SU-DHL-6 (cell line): ENCODE measurements at regions not wholly inside any gene's neighbourhood (a gene's known extent, or its start where the extent isn't known, plus 50 kb on each side); places are given as distances from the start of the nearest gene placed in this dataset.

Experiments used
- EZH2phosphoT487 ChIP-seq: fragments of 200-600 bp; sonication (generic), shearing (Covaris generic); conservative IDR thresholded peaks from 2 replicates; pipeline ENCODE4 v1.6.1; 2018; ENCODE audit warnings: mild to moderate bottlenecking, antibody characterized with exemption, low read length, moderate library complexity, mixed read lengths
- TF ChIP-seq, protein P1 (sequence below): fragments of 200-600 bp; sonication (generic); IDR thresholded peaks from one replicate; pipeline ENCODE4 v1.5.1; 2017; ENCODE audit warnings: antibody characterized with exemption, mild to moderate bottlenecking, low read length, moderate library complexity; ENCODE audit not compliant: insufficient read depth, poor library complexity, severe bottlenecking

DNA sequence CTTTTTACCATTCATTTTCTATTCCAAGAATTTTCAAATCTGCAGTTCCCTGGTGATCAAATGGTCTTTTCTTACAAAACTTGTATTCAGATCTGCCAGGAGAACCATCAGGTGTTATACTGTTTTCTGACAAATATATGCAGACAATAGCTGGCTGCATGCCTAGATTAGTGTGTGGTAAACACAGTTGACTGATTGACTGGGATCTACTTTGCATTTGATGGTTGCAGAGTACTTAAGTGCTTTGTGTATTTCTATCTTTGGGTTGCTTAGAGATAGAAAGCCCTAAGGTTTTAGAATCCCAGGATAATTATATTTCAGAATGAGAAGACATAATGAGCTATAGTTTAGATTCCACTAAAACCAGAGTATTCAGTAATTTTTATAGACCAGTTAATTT lies 102.0 kb upstream of the CHODL start:
- TF ChIP-seq, protein P1, sequence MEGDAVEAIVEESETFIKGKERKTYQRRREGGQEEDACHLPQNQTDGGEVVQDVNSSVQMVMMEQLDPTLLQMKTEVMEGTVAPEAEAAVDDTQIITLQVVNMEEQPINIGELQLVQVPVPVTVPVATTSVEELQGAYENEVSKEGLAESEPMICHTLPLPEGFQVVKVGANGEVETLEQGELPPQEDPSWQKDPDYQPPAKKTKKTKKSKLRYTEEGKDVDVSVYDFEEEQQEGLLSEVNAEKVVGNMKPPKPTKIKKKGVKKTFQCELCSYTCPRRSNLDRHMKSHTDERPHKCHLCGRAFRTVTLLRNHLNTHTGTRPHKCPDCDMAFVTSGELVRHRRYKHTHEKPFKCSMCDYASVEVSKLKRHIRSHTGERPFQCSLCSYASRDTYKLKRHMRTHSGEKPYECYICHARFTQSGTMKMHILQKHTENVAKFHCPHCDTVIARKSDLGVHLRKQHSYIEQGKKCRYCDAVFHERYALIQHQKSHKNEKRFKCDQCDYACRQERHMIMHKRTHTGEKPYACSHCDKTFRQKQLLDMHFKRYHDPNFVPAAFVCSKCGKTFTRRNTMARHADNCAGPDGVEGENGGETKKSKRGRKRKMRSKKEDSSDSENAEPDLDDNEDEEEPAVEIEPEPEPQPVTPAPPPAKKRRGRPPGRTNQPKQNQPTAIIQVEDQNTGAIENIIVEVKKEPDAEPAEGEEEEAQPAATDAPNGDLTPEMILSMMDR: no peak
- no peak for TF ChIP-seq EZH2phosphoT487
